ENCODE measurements at regions not wholly inside any gene's neighbourhood (a gene's known extent, or its start where the extent isn't known, plus 50 kb on each side); places are given as distances from the start of the nearest gene placed in this dataset.

GRCh38 chr18:73664896-73665295 is 482.7 kb downstream of the FBXO15 start:
- FAIRE-seq (no peak), DNase-seq (ENCODE audit: extremely low spot score, insufficient read length, low read depth) (no peak)

GRCh38 chr18:73663581-73663980 is 484.1 kb downstream of the FBXO15 start:
- no peak for DNase-seq (ENCODE audit: extremely low spot score, insufficient read length, low read depth)
- FAIRE-seq = no peak

- no peak for FAIRE-seq
- no peak for DNase-seq (ENCODE audit: extremely low spot score, insufficient read length, low read depth)
These were observed 485.2 kb downstream of the FBXO15 start for GRCh38 chr18:73662421-73662820.

- DNase-seq (ENCODE audit: extremely low spot score, insufficient read length, low read depth) (no peak), FAIRE-seq (no peak)
These were observed 486.4 kb downstream of the FBXO15 start for GRCh38 chr18:73660931-73661856.

- no peak for DNase-seq (ENCODE audit: extremely low spot score, insufficient read length, low read depth)
- FAIRE-seq = no peak
These were observed 490.9 kb downstream of the FBXO15 start for GRCh38 chr18:73656691-73657090.

GRCh38 chr18:73653827-73654226 is 493.8 kb downstream of the FBXO15 start:
- DNase-seq (ENCODE audit: extremely low spot score, insufficient read length, low read depth) (no peak), FAIRE-seq (no peak)

GRCh38 chr18:73653251-73653650 is 494.4 kb downstream of the FBXO15 start:
- DNase-seq (ENCODE audit: extremely low spot score, insufficient read length, low read depth) (no peak), FAIRE-seq (no peak)

- no peak for DNase-seq (ENCODE audit: extremely low spot score, insufficient read length, low read depth)
- FAIRE-seq = no peak
These were observed 500.2 kb downstream of the FBXO15 start for GRCh38 chr18:73647391-73647790.

GRCh38 chr18:73646772-73647171 is 500.9 kb downstream of the FBXO15 start:
- DNase-seq (ENCODE audit: extremely low spot score, insufficient read length, low read depth) = no peak
- FAIRE-seq = no peak

GRCh38 chr18:73646196-73646595 is 501.4 kb downstream of the FBXO15 start:
- FAIRE-seq (no peak), DNase-seq (ENCODE audit: extremely low spot score, insufficient read length, low read depth) (no peak)

- FAIRE-seq (no peak), DNase-seq (ENCODE audit: extremely low spot score, insufficient read length, low read depth) (no peak)
These were observed 502.4 kb downstream of the FBXO15 start for GRCh38 chr18:73645160-73645715.

- no peak for FAIRE-seq
- DNase-seq (ENCODE audit: extremely low spot score, insufficient read length, low read depth) = no peak
These were observed 507.8 kb downstream of the FBXO15 start for GRCh38 chr18:73639788-73640187.

GRCh38 chr18:73638709-73639108 is 508.9 kb downstream of the FBXO15 start:
- no peak for DNase-seq (ENCODE audit: extremely low spot score, insufficient read length, low read depth)
- no peak for FAIRE-seq

- FAIRE-seq (no peak), DNase-seq (ENCODE audit: extremely low spot score, insufficient read length, low read depth) (no peak)
These were observed 511.3 kb downstream of the FBXO15 start for GRCh38 chr18:73636355-73636754.

- FAIRE-seq (no peak), DNase-seq (ENCODE audit: extremely low spot score, insufficient read length, low read depth) (no peak)
These were observed 520.8 kb downstream of the FBXO15 start for GRCh38 chr18:73626859-73627258.

- no peak for FAIRE-seq
- no peak for DNase-seq (ENCODE audit: extremely low spot score, insufficient read length, low read depth)
These were observed 521.4 kb downstream of the FBXO15 start for GRCh38 chr18:73626221-73626620.

- no peak for DNase-seq (ENCODE audit: extremely low spot score, insufficient read length, low read depth)
- no peak for FAIRE-seq
These were observed 526.5 kb downstream of the FBXO15 start for GRCh38 chr18:73621091-73621490.

- DNase-seq (ENCODE audit: extremely low spot score, insufficient read length, low read depth) (no peak), FAIRE-seq (no peak)
These were observed 529.7 kb downstream of the FBXO15 start for GRCh38 chr18:73617981-73618380.

GRCh38 chr18:73615506-73615905 is 532.1 kb downstream of the FBXO15 start:
- FAIRE-seq = no peak
- DNase-seq (ENCODE audit: extremely low spot score, insufficient read length, low read depth) = no peak

- no peak for FAIRE-seq
These were observed 532.8 kb downstream of the FBXO15 start for GRCh38 chr18:73614812-73615211.

GRCh38 chr18:73613706-73614340 is 533.8 kb downstream of the FBXO15 start:
- DNase-seq (ENCODE audit: extremely low spot score, insufficient read length, low read depth) (no peak), FAIRE-seq (no peak)

More at GRCh38 chr18:73614812-73615211, 532.8 kb downstream of the FBXO15 start:
- DNase-seq (ENCODE audit: extremely low spot score, insufficient read length, low read depth) = no peak

Data from GM18507 (cell line).